ENCODE measurements at regions not wholly inside any gene's neighbourhood (a gene's known extent, or its start where the extent isn't known, plus 50 kb on each side); places are given as distances from the start of the nearest gene placed in this dataset.
"Not testable (repeated sequence)": the region's sequence is repeated elsewhere in the genome, so short reads cannot be mapped to it uniquely, and the experiment has no call there.

GRCh38 chr3:124140746-124141145 is 148.8 kb upstream of the ROPN1 start:
- no peak for DNase-seq

GRCh38 chr3:124142389-124142970 is 150.6 kb upstream of the ROPN1 start:
- no peak for DNase-seq

GRCh38 chr3:124143047-124143446 is 151.1 kb upstream of the ROPN1 start:
- no peak for DNase-seq

- no peak for DNase-seq
Measured at GRCh38 chr3:124144035-124144814, 152.3 kb upstream of the ROPN1 start.

GRCh38 chr3:124147429-124147828 is 155.5 kb upstream of the ROPN1 start:
- no peak for DNase-seq

- no peak for DNase-seq
Measured at GRCh38 chr3:124147946-124148345, 156.0 kb upstream of the ROPN1 start.

- DNase-seq, result no peak
Measured at GRCh38 chr3:124149081-124149480, 157.2 kb upstream of the ROPN1 start.

GRCh38 chr3:124149771-124150170 is 157.8 kb upstream of the ROPN1 start:
- DNase-seq, result no peak

- not testable (repeated sequence) for DNase-seq
Measured at GRCh38 chr3:124152891-124153290, 161.0 kb upstream of the ROPN1 start.

GRCh38 chr3:124156866-124157712 is 165.2 kb upstream of the ROPN1 start:
- DNase-seq, result no peak

- DNase-seq, result no peak
Measured at GRCh38 chr3:124157748-124158147, 165.8 kb upstream of the ROPN1 start.

GRCh38 chr3:124158168-124158881 is 166.4 kb upstream of the ROPN1 start:
- DNase-seq, result no peak

GRCh38 chr3:124161448-124161847 is 169.5 kb upstream of the ROPN1 start:
- no peak for DNase-seq

- no peak for DNase-seq
Measured at GRCh38 chr3:124163689-124164088, 171.8 kb upstream of the ROPN1 start.

- no peak for DNase-seq
Measured at GRCh38 chr3:124168271-124168670, 176.3 kb upstream of the ROPN1 start.

GRCh38 chr3:124172283-124172682 is 180.4 kb upstream of the ROPN1 start:
- no peak for DNase-seq

GRCh38 chr3:124172816-124173215 is 180.9 kb upstream of the ROPN1 start:
- no peak for DNase-seq

GRCh38 chr3:124174476-124174875 is 182.6 kb upstream of the ROPN1 start:
- no peak for DNase-seq

GRCh38 chr3:124174910-124175874 is 183.3 kb upstream of the ROPN1 start:
- no peak for DNase-seq

GRCh38 chr3:124177071-124177470 is 185.1 kb upstream of the ROPN1 start:
- no peak for DNase-seq

GRCh38 chr3:124178531-124178930 is 186.6 kb upstream of the ROPN1 start:
- no peak for DNase-seq

- DNase-seq, result no peak
Measured at GRCh38 chr3:124200407-124200806, 208.5 kb upstream of the ROPN1 start.
